GM12878 (cell line): ENCODE measurements at regions not wholly inside any gene's neighbourhood (a gene's known extent, or its start where the extent isn't known, plus 50 kb on each side); places are given as distances from the start of the nearest gene placed in this dataset.

ENCODE experiments used
- ATAC-seq: fragments of 200-7000 bp; cut with Tn5 transposase; 3 replicates; pipeline ENCODE4 v1.9.1; 2020; ENCODE audit warnings: mild to moderate bottlenecking, moderate library complexity
- BruUV-seq: library from RNA; stranded (reverse); fragments of 400-500 nt; replicated peaks from 2 replicates; lab custom pipeline; 2021; lab: Mats Ljungman, UMichigan
- CTCF ChIA-PET: fragments of 300-600 bp; sonication (Branson Sonifier 250); formaldehyde crosslinking; extraction: SDS; loops from one replicate; lab custom pipeline; 2021; ENCODE audit warnings: inconsistent platforms; lab: Yijun Ruan, JAX
- POLR2A ChIA-PET: fragments of 350-600 bp; formaldehyde crosslinking; extraction: SDS; loops from one replicate; lab custom pipeline; 2021; ENCODE audit warnings: inconsistent platforms; lab: Charles Lee
- RAD21 ChIA-PET: fragments of 300-600 bp; sonication (Branson Sonifier 250); formaldehyde crosslinking; loops from one replicate; lab custom pipeline; 2023; ENCODE audit warnings: antibody characterized with exemption; ENCODE audit not compliant: unreplicated experiment; lab: Charles Lee
- SMC1A ChIA-PET: fragments of 300-600 bp; sonication (Branson Sonifier 250); formaldehyde crosslinking; loops from one replicate; lab custom pipeline; 2023; ENCODE audit not compliant: unreplicated experiment, uncharacterized antibody; lab: Charles Lee
- DNase-seq: peaks from one replicate; pipeline ENCODE4 v3.0.0-alpha.2; 2011; ENCODE audit warnings: low read depth, low spot score
- FAIRE-seq: peaks from 3 replicates; lab custom pipeline; 2011; peaks lifted over from hg19 to GRCh38; lab: Jason Lieb, UNC
- H2AFZ ChIP-seq: 2 replicates; pipeline ENCODE4 v1.6.0; 2011; ENCODE audit warnings: low read depth, low read length, control low read depth; ENCODE audit not compliant: control insufficient read depth
- H3K27ac ChIP-seq: 2 replicates; pipeline ENCODE4 v1.5.1; 2011; ENCODE audit warnings: control low read depth; ENCODE audit not compliant: control insufficient read depth, insufficient read depth
- H3K27me3 ChIP-seq, 2 experiments: replicated peaks in 1 of 2; 2 replicates each; pipeline versions ENCODE4 v1.6.0 to v1.6.1; 2011; ENCODE audit warnings: low read length in 1 of 2; ENCODE audit not compliant: control insufficient read depth in 2 of 2, insufficient read depth in 2 of 2
- H3K36me3 ChIP-seq, 2 experiments: 2 replicates each; pipeline ENCODE4 v1.5.1; 2011; ENCODE audit warnings: low read length in 1 of 2; ENCODE audit not compliant: control insufficient read depth in 2 of 2, insufficient read depth in 2 of 2
- H3K4me1 ChIP-seq: 2 replicates; pipeline ENCODE4 v1.6.1; 2011; ENCODE audit warnings: mild to moderate bottlenecking, low read length, moderate library complexity, mixed read lengths; ENCODE audit not compliant: control insufficient read depth, insufficient read depth
- H3K4me2 ChIP-seq: 2 replicates; pipeline ENCODE4 v1.6.0; 2011; ENCODE audit warnings: control low read depth; ENCODE audit not compliant: control insufficient read depth, insufficient read depth
- H3K4me3 ChIP-seq: fragments of 200-600 bp; sonication (generic); 2 replicates; pipeline ENCODE4 v1.5.1; 2016
- H3K79me2 ChIP-seq: 2 replicates; pipeline ENCODE4 v1.6.0; 2011; ENCODE audit warnings: low read length; ENCODE audit not compliant: control insufficient read depth, insufficient read depth
- H3K9ac ChIP-seq: 2 replicates; pipeline ENCODE4 v1.8.0; 2011; ENCODE audit warnings: low read length, control low read depth, mixed read lengths; ENCODE audit not compliant: control insufficient read depth, insufficient read depth
- H3K9me3 ChIP-seq: replicated peaks from 3 replicates; pipeline ENCODE4 v1.5.1; 2011; ENCODE audit warnings: mild to moderate bottlenecking, low read length; ENCODE audit not compliant: control insufficient read depth, insufficient read depth
- H4K20me1 ChIP-seq: 2 replicates; pipeline ENCODE4 v1.6.0; 2011; ENCODE audit not compliant: control insufficient read depth, insufficient read depth
- CEBPB ChIP-seq, 2 experiments: fragments of 150-350 bp in 1 of 2; IDR thresholded peaks; 2 replicates each; pipeline ENCODE4 v1.6.1; 2012 to 2014; ENCODE audit warnings: low read depth in 2 of 2, low read length in 2 of 2, borderline replicate concordance in 1 of 2, inconsistent platforms in 1 of 2
- CHD4 ChIP-seq: fragments of 200-600 bp; sonication (generic); IDR thresholded peaks from 2 replicates; pipeline ENCODE4 v1.6.1; 2016; ENCODE audit warnings: mild to moderate bottlenecking
- HDAC2 ChIP-seq: fragments of 200-600 bp; sonication (generic); IDR thresholded peaks from 2 replicates; pipeline ENCODE4 v1.6.1; 2017
- JUNB ChIP-seq: IDR thresholded peaks from 2 replicates; pipeline ENCODE4 v1.6.1; 2016; ENCODE audit warnings: antibody characterized with exemption, mild to moderate bottlenecking
- LARP7 ChIP-seq: fragments of 450-650 bp; IDR thresholded peaks from 2 replicates; pipeline ENCODE4 v1.6.1; 2017; ENCODE audit warnings: mild to moderate bottlenecking
- MTA3 ChIP-seq: IDR thresholded peaks from 2 replicates; pipeline ENCODE4 v1.6.1; 2012; ENCODE audit warnings: low read length, inconsistent platforms, borderline replicate concordance
- NFIC ChIP-seq: IDR thresholded peaks from 2 replicates; pipeline ENCODE4 v1.6.1; 2012; ENCODE audit warnings: low read depth, mild to moderate bottlenecking, inconsistent platforms, low read length, moderate library complexity
- NFXL1 ChIP-seq: fragments of 450-650 bp; IDR thresholded peaks from 2 replicates; pipeline ENCODE4 v1.6.1; 2017; ENCODE audit warnings: antibody characterized with exemption, mild to moderate bottlenecking, borderline replicate concordance
- NR2C1 ChIP-seq: fragments of 450-650 bp; IDR thresholded peaks from 2 replicates; pipeline ENCODE4 v1.6.1; 2017; ENCODE audit warnings: antibody characterized with exemption, mild to moderate bottlenecking, moderate library complexity
- RCOR1 ChIP-seq: conservative IDR thresholded peaks from 2 replicates; pipeline ENCODE4 v1.6.1; 2012; ENCODE audit warnings: low read depth, low read length, improper control_type of control experiment
- SMC3 ChIP-seq: IDR thresholded peaks from 2 replicates; pipeline ENCODE4 v1.6.1; 2011; ENCODE audit warnings: low read length, improper control_type of control experiment, borderline replicate concordance
- TCF7 ChIP-seq: IDR thresholded peaks from 2 replicates; pipeline ENCODE4 v1.6.1; 2014; ENCODE audit warnings: antibody characterized with exemption, borderline replicate concordance
- YY1 ChIP-seq: IDR thresholded peaks from 2 replicates; pipeline ENCODE4 v1.6.1; 2011; ENCODE audit warnings: low read depth, mild to moderate bottlenecking, low read length
- WGBS: methylation state at CpG from one replicate; pipeline ENCODE4 v1.1.6; 2016; ENCODE audit warnings: low lambda C conversion rate; ENCODE audit not compliant: insufficient replicate concordance, insufficient coverage; ENCODE audit errors: missing lambda C conversion rate; 5-methylcytosine and 5-hydroxymethylcytosine counted together
- in situ Hi-C: fragments of 300-500 bp; cut with MboI; formaldehyde crosslinking; loops from 9 replicates; pipeline ENCODE4 v1.14.3; 2018; ENCODE audit warnings: mixed read lengths
- intact Hi-C: fragments of 100-400 bp; cut with micrococcal nuclease; formaldehyde crosslinking; loops from one replicate; pipeline ENCODE4 v1.14.2; 2022; ENCODE audit not compliant: unreplicated experiment
- TF ChIP-seq, protein P1 (sequence below): fragments of 450-650 bp; IDR thresholded peaks from 2 replicates; pipeline ENCODE4 v1.6.1; 2017; ENCODE audit warnings: mild to moderate bottlenecking, moderate library complexity
- TF ChIP-seq, protein P2 (sequence below): IDR thresholded peaks from 2 replicates; pipeline ENCODE4 v1.6.1; 2011; ENCODE audit warnings: borderline replicate concordance, low read depth, mild to moderate bottlenecking, moderate library complexity, mixed read lengths, low read length; ENCODE audit not compliant: insufficient read depth; ENCODE audit errors: extremely low read length
- TF ChIP-seq, protein P3 (sequence below): IDR thresholded peaks from 2 replicates; pipeline ENCODE4 v1.6.1; 2012; ENCODE audit warnings: low read depth, low read length, improper control_type of control experiment
- TF ChIP-seq, protein P4 (sequence below), 3 experiments: IDR thresholded peaks in 2 of 3; conservative IDR thresholded peaks in 1 of 3; 2 replicates each; pipeline ENCODE4 v1.5.1; 2011; ENCODE audit warnings: low read depth in 3 of 3, low read length in 3 of 3, mild to moderate bottlenecking in 3 of 3, control low read depth in 2 of 3, moderate library complexity in 2 of 3, inconsistent platforms in 1 of 3, mixed read lengths in 1 of 3; ENCODE audit not compliant: control insufficient read depth in 2 of 3, insufficient read depth in 1 of 3; ENCODE audit errors: extremely low read depth in 1 of 3

DNA sequence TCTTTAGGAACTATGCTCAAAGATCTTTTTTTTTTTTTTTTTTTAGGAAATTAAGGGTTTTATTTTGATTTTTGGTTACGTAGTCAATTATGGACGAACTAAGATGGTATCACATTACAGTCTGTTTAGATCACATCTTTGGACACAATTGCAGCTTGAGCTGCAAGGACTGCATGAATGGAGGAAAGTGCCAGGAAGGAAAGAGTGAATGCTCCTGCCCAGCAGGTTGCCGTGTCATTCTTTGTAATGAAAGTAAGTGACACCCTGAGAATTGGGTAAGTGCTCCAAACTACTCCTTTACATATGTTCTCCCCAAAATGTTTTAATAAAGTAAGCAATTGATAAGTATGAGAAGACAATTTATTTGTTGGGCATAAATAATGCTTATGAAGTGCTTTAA is 716.5 kb upstream of the GOLIM4 start (continued):
- TF ChIP-seq YY1 (no peak), NR2C1 (no peak), TCF7 (no peak), RCOR1 (no peak)
- TF ChIP-seq, protein P1, sequence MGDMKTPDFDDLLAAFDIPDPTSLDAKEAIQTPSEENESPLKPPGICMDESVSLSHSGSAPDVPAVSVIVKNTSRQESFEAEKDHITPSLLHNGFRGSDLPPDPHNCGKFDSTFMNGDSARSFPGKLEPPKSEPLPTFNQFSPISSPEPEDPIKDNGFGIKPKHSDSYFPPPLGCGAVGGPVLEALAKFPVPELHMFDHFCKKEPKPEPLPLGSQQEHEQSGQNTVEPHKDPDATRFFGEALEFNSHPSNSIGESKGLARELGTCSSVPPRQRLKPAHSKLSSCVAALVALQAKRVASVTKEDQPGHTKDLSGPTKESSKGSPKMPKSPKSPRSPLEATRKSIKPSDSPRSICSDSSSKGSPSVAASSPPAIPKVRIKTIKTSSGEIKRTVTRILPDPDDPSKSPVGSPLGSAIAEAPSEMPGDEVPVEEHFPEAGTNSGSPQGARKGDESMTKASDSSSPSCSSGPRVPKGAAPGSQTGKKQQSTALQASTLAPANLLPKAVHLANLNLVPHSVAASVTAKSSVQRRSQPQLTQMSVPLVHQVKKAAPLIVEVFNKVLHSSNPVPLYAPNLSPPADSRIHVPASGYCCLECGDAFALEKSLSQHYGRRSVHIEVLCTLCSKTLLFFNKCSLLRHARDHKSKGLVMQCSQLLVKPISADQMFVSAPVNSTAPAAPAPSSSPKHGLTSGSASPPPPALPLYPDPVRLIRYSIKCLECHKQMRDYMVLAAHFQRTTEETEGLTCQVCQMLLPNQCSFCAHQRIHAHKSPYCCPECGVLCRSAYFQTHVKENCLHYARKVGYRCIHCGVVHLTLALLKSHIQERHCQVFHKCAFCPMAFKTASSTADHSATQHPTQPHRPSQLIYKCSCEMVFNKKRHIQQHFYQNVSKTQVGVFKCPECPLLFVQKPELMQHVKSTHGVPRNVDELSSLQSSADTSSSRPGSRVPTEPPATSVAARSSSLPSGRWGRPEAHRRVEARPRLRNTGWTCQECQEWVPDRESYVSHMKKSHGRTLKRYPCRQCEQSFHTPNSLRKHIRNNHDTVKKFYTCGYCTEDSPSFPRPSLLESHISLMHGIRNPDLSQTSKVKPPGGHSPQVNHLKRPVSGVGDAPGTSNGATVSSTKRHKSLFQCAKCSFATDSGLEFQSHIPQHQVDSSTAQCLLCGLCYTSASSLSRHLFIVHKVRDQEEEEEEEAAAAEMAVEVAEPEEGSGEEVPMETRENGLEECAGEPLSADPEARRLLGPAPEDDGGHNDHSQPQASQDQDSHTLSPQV = no peak
- TF ChIP-seq, protein P2, sequence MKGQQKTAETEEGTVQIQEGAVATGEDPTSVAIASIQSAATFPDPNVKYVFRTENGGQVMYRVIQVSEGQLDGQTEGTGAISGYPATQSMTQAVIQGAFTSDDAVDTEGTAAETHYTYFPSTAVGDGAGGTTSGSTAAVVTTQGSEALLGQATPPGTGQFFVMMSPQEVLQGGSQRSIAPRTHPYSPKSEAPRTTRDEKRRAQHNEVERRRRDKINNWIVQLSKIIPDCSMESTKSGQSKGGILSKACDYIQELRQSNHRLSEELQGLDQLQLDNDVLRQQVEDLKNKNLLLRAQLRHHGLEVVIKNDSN = no peak
- TF ChIP-seq, all 136 proteins: peak for 0

DNA sequence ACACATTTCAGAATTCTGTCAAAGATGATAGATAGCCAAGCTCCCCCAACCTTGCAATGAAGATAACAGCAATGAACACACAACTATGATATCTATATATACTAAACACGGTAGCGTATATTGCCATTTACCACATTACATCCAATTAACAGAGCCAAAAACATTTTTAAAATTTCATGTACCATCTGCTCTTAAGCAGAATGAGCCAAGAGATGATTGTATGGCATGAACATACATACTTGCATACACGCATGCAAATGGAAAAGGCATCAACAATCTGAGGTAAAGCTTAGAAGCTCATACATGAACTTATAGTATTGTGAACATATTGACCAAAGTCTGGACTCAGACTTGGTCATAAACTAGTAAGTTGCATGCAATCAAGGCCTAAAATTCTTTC is 712.9 kb upstream of the GOLIM4 start:
- intact Hi-C loops = no loop called here
- no peaks in the 10 kb centered on the region for H4K20me1 ChIP-seq
- BruUV-seq = no TSS peak
- no peak for TF ChIP-seq CHD4
- no peak for TF ChIP-seq CEBPB (IDR thresholded peaks at IDR 0.05; ENCODE audit: borderline replicate concordance in 1 of 2, low read depth in 2 of 2, low read length in 2 of 2)
- TF ChIP-seq NFXL1 = no peak
- no peak for TF ChIP-seq HDAC2
- TF ChIP-seq, protein P3, sequence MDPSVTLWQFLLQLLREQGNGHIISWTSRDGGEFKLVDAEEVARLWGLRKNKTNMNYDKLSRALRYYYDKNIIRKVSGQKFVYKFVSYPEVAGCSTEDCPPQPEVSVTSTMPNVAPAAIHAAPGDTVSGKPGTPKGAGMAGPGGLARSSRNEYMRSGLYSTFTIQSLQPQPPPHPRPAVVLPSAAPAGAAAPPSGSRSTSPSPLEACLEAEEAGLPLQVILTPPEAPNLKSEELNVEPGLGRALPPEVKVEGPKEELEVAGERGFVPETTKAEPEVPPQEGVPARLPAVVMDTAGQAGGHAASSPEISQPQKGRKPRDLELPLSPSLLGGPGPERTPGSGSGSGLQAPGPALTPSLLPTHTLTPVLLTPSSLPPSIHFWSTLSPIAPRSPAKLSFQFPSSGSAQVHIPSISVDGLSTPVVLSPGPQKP = no peak
- TF ChIP-seq MTA3 = no peak
- no peak for TF ChIP-seq JUNB
- no peak for TF ChIP-seq NFIC
- TF ChIP-seq LARP7 = no peak
- no peak for TF ChIP-seq SMC3
- TF ChIP-seq NR2C1 = no peak
- TF ChIP-seq, protein P4, sequence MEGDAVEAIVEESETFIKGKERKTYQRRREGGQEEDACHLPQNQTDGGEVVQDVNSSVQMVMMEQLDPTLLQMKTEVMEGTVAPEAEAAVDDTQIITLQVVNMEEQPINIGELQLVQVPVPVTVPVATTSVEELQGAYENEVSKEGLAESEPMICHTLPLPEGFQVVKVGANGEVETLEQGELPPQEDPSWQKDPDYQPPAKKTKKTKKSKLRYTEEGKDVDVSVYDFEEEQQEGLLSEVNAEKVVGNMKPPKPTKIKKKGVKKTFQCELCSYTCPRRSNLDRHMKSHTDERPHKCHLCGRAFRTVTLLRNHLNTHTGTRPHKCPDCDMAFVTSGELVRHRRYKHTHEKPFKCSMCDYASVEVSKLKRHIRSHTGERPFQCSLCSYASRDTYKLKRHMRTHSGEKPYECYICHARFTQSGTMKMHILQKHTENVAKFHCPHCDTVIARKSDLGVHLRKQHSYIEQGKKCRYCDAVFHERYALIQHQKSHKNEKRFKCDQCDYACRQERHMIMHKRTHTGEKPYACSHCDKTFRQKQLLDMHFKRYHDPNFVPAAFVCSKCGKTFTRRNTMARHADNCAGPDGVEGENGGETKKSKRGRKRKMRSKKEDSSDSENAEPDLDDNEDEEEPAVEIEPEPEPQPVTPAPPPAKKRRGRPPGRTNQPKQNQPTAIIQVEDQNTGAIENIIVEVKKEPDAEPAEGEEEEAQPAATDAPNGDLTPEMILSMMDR (IDR thresholded peaks at IDR 0.05 in 2 of 3, conservative IDR thresholded peaks at IDR 0.05 in 1 of 3; ENCODE audit: control insufficient read depth in 2 of 3, extremely low read depth in 1 of 3, insufficient read depth in 1 of 3, low read depth in 3 of 3, low read length in 3 of 3) = no peak

More for the DNA sequence above, 712.9 kb upstream of the GOLIM4 start:
- no peak overlapping the region for H3K27ac ChIP-seq
- RAD21 ChIA-PET = no interaction called here
- SMC1A ChIA-PET = no interaction called here
- no peaks in the 10 kb centered on the region for H3K36me3 ChIP-seq
- H3K27me3 ChIP-seq = no peaks in the 10 kb centered on the region
- ATAC-seq (no peak), FAIRE-seq (no peak), DNase-seq (no peak)
- no peak overlapping the region for H3K4me2 ChIP-seq
- CTCF ChIA-PET = interaction anchor here (0.5 kb wide), 1 partner anchor 20 kb away, joined by 4 read pairs; no protein-coding TSS in a partner anchor
- H3K4me1 ChIP-seq = no peaks in the 10 kb centered on the region
- POLR2A ChIA-PET = no interaction called here
- no peak overlapping the region for H3K9ac ChIP-seq
- in situ Hi-C loops = no loop called here
- no peak overlapping the region for H3K4me3 ChIP-seq
- no peak overlapping the region for H2AFZ ChIP-seq
- no peaks in the 10 kb centered on the region for H3K79me2 ChIP-seq
- no peaks in the 10 kb centered on the region for H3K9me3 ChIP-seq
- WGBS = 57% methylated on average over 3 of the region's 3 CpGs
